T47D (cell line): ENCODE measurements at regions not wholly inside any gene's neighbourhood (a gene's known extent, or its start where the extent isn't known, plus 50 kb on each side); places are given as distances from the start of the nearest gene placed in this dataset.

Experiments used
- DNase-seq, 2 experiments: peaks; one replicate each; pipeline versions ENCODE4 v3.0.0 to v3.0.0-alpha.2; 2011 to 2012; ENCODE audit warnings: low read depth in 1 of 2, low spot score in 1 of 2
- JUND ChIP-seq: IDR thresholded peaks from 2 replicates; pipeline ENCODE4 v1.6.1; 2012; ENCODE audit warnings: low read depth
- in situ Hi-C: cut with HindIII; loops from 2 replicates; pipeline ENCODE4 v1.10.0; 2016; ENCODE audit warnings: low sequenced_read_pairs, low pct_unique_long_range_greater_than_20kb

GRCh38 chr9:87160148-87161102 is 213.1 kb upstream of the GAS1 start:
- DNase-seq = no peak
- TF ChIP-seq JUND = no peak
- in situ Hi-C loops = no loop called here

- in situ Hi-C loops = no loop called here
- peak in 1 of 2 experiments; percentile 57 for DNase-seq
- TF ChIP-seq JUND = no peak
These were observed 219.9 kb upstream of the GAS1 start for GRCh38 chr9:87167161-87167560.

GRCh38 chr9:87167582-87167981 is 220.3 kb upstream of the GAS1 start:
- DNase-seq = no peak
- in situ Hi-C loops = no loop called here
- TF ChIP-seq JUND = no peak

GRCh38 chr9:87178302-87178701 is 231.0 kb upstream of the GAS1 start:
- in situ Hi-C loops = no loop called here
- no peak for DNase-seq
- no peak for TF ChIP-seq JUND

- in situ Hi-C loops = no loop called here
- no peak for TF ChIP-seq JUND
- DNase-seq = no peak
These were observed 232.4 kb upstream of the GAS1 start for GRCh38 chr9:87179553-87180340.

GRCh38 chr9:87180361-87180760 is 233.1 kb upstream of the GAS1 start:
- in situ Hi-C loops = no loop called here
- no peak for TF ChIP-seq JUND
- DNase-seq = no peak

GRCh38 chr9:87180841-87181240 is 233.5 kb upstream of the GAS1 start:
- TF ChIP-seq JUND = no peak
- in situ Hi-C loops = no loop called here

GRCh38 chr9:87181670-87182069 is 234.4 kb upstream of the GAS1 start:
- no peak for TF ChIP-seq JUND
- no peak for DNase-seq
- in situ Hi-C loops = no loop called here

More at GRCh38 chr9:87180841-87181240, 233.5 kb upstream of the GAS1 start:
- no peak for DNase-seq

GRCh38 chr9:87184956-87185642 is 237.8 kb upstream of the GAS1 start:
- no peak for TF ChIP-seq JUND
- in situ Hi-C loops = no loop called here
- no peak for DNase-seq

GRCh38 chr9:87187656-87188055 is 240.3 kb upstream of the GAS1 start:
- in situ Hi-C loops = no loop called here
- no peak for TF ChIP-seq JUND
- DNase-seq = no peak

- no peak for TF ChIP-seq JUND
These were observed 241.7 kb upstream of the GAS1 start for GRCh38 chr9:87189006-87189405.

GRCh38 chr9:87193151-87193550 is 245.8 kb upstream of the GAS1 start:
- TF ChIP-seq JUND = no peak
- in situ Hi-C loops = no loop called here
- DNase-seq = no peak

More at GRCh38 chr9:87189006-87189405, 241.7 kb upstream of the GAS1 start:
- DNase-seq = no peak
- in situ Hi-C loops = no loop called here
